Endothelial cell of umbilical vein (primary cell): ENCODE measurements at regions not wholly inside any gene's neighbourhood (a gene's known extent, or its start where the extent isn't known, plus 50 kb on each side); places are given as distances from the start of the nearest gene placed in this dataset.

Experiments
- BruUV-seq: library from RNA; stranded (reverse); fragments of 400-500 nt; replicated peaks from 2 replicates; lab custom pipeline; 2021; lab: Mats Ljungman, UMichigan
- CTCF ChIA-PET: fragments of 300-600, 350-600 bp; sonication (Branson Sonifier 250); formaldehyde crosslinking; loops from one replicate; lab custom pipeline; 2021; ENCODE audit warnings: antibody characterized with exemption, inconsistent platforms; lab: Charles Lee
- POLR2A ChIA-PET: fragments of 300-600, 350-600 bp; sonication (Branson Sonifier 250); formaldehyde crosslinking; loops from one replicate; lab custom pipeline; 2021; ENCODE audit warnings: antibody characterized with exemption, inconsistent platforms; lab: Charles Lee
- DNase-seq: peaks from one replicate; pipeline ENCODE4 v3.0.0-alpha.2; 2011; ENCODE audit warnings: low read depth, low spot score
- FAIRE-seq: peaks from 2 replicates; lab custom pipeline; 2011; peaks lifted over from hg19 to GRCh38; lab: Jason Lieb, UNC
- H2AFZ ChIP-seq: 2 replicates; pipeline ENCODE4 v1.6.0; 2012; ENCODE audit warnings: low read depth, low read length, control low read depth, inconsistent platforms
- H3K27ac ChIP-seq: 2 replicates; pipeline ENCODE4 v1.5.1; 2011; ENCODE audit warnings: low read depth, mild to moderate bottlenecking, control low read depth, low read length, moderate library complexity; ENCODE audit not compliant: insufficient read depth
- H3K27me3 ChIP-seq, 2 experiments: 2 replicates each; pipeline versions ENCODE4 v1.6.0 to v1.6.1; 2011; ENCODE audit warnings: low read length in 2 of 2, mixed read lengths in 1 of 2; ENCODE audit not compliant: control insufficient read depth in 2 of 2, insufficient read depth in 2 of 2
- H3K36me3 ChIP-seq, 2 experiments: 2 replicates in 1 of 2; 3 replicates in 1 of 2; pipeline ENCODE4 v1.5.1; 2011; ENCODE audit warnings: low read length in 2 of 2, mild to moderate bottlenecking in 1 of 2, moderate library complexity in 1 of 2; ENCODE audit not compliant: control insufficient read depth in 2 of 2, insufficient read depth in 2 of 2; ENCODE audit errors: extremely low read depth in 1 of 2
- H3K4me1 ChIP-seq: 3 replicates; pipeline ENCODE4 v1.5.1; 2011; ENCODE audit warnings: mild to moderate bottlenecking, low read length; ENCODE audit not compliant: control insufficient read depth, insufficient read depth; ENCODE audit errors: extremely low read depth
- H3K4me2 ChIP-seq: 2 replicates; pipeline ENCODE4 v1.6.1; 2011; ENCODE audit warnings: low read length, control low read depth, mixed read lengths; ENCODE audit not compliant: insufficient read depth
- H3K4me3 ChIP-seq, 3 experiments: fragments of 200-600 bp in 1 of 3; sonication (generic), shearing (Covaris generic) in 1 of 3; replicated peaks in 1 of 3; 2 replicates each; pipeline ENCODE4 v1.5.1; 2011 to 2016; ENCODE audit warnings: control low read depth in 3 of 3, low read length in 3 of 3, mild to moderate bottlenecking in 2 of 3, inconsistent platforms in 1 of 3, low read depth in 1 of 3, moderate library complexity in 1 of 3; ENCODE audit not compliant: insufficient read depth in 1 of 3
- H3K79me2 ChIP-seq: 2 replicates; pipeline ENCODE4 v1.6.0; 2012; ENCODE audit warnings: low read length, inconsistent platforms; ENCODE audit not compliant: control insufficient read depth, insufficient read depth
- H3K9ac ChIP-seq: replicated peaks from 2 replicates; pipeline ENCODE3; 2011; ENCODE audit warnings: low read length, control low read depth; ENCODE audit not compliant: insufficient read depth; ENCODE audit errors: extremely low read depth
- H3K9me1 ChIP-seq: replicated peaks from 3 replicates; pipeline ENCODE4 v1.6.0; 2011; ENCODE audit warnings: mild to moderate bottlenecking, low read length; ENCODE audit not compliant: control insufficient read depth, insufficient read depth; ENCODE audit errors: extremely low read depth
- H3K9me3 ChIP-seq: replicated peaks from 2 replicates; pipeline ENCODE4 v1.5.1; 2012; ENCODE audit warnings: low read length, inconsistent platforms; ENCODE audit not compliant: control insufficient read depth, insufficient read depth
- H4K20me1 ChIP-seq: replicated peaks from 2 replicates; pipeline ENCODE3; 2011; ENCODE audit warnings: mild to moderate bottlenecking, low read length; ENCODE audit not compliant: control insufficient read depth, insufficient read depth; ENCODE audit errors: extremely low read depth
- EZH2 ChIP-seq: IDR thresholded peaks from 2 replicates; pipeline ENCODE4 v1.6.1; 2012; ENCODE audit warnings: borderline replicate concordance, low read depth, mild to moderate bottlenecking, moderate library complexity, low read length, inconsistent platforms; ENCODE audit not compliant: severe bottlenecking
- FOS ChIP-seq: IDR thresholded peaks from 2 replicates; pipeline ENCODE4 v1.6.1; 2011; ENCODE audit warnings: mild to moderate bottlenecking, low read length, moderate library complexity, borderline replicate concordance; ENCODE audit not compliant: insufficient read depth
- GATA2 ChIP-seq: IDR thresholded peaks from 2 replicates; pipeline ENCODE4 v1.7.0; 2011; ENCODE audit warnings: low read depth, mild to moderate bottlenecking, moderate library complexity, mixed read lengths, low read length; ENCODE audit not compliant: insufficient read length, insufficient read depth
- MYC ChIP-seq: IDR thresholded peaks from one replicate; pipeline ENCODE4 v1.6.1; 2011; ENCODE audit warnings: mild to moderate bottlenecking, low read depth, low read length
- POLR2A ChIP-seq: IDR thresholded peaks from 2 replicates; pipeline ENCODE4 v1.6.1; 2012; ENCODE audit warnings: low read depth, mild to moderate bottlenecking, control low read depth, low read length
- dilution Hi-C: fragments of 300-500 bp; cut with MboI; formaldehyde crosslinking; loops from one replicate; pipeline ENCODE4 v1.15.0; 2019; ENCODE audit warnings: low sequenced_read_pairs; ENCODE audit not compliant: extremely low pct_ligation_motif_present
- intact Hi-C: fragments of 100-400 bp; cut with micrococcal nuclease; formaldehyde crosslinking; loops from one replicate; pipeline ENCODE4 v1.10.0; 2022
- TF ChIP-seq, protein P1 (sequence below), 2 donors: IDR thresholded peaks; 1 replicate in 1 of 2; 2 replicates in 1 of 2; pipeline ENCODE4 v1.5.1; 2011; ENCODE audit warnings: low read length in 2 of 2, mild to moderate bottlenecking in 2 of 2, moderate library complexity in 2 of 2, control low read depth in 1 of 2, inconsistent platforms in 1 of 2, low read depth in 1 of 2; ENCODE audit not compliant: insufficient read depth in 1 of 2; ENCODE audit errors: extremely low read depth in 1 of 2
- TF ChIP-seq, protein P2 (sequence below): IDR thresholded peaks from 2 replicates; pipeline ENCODE4 v1.6.1; 2011; ENCODE audit not compliant: insufficient read depth, insufficient read length

DNA sequence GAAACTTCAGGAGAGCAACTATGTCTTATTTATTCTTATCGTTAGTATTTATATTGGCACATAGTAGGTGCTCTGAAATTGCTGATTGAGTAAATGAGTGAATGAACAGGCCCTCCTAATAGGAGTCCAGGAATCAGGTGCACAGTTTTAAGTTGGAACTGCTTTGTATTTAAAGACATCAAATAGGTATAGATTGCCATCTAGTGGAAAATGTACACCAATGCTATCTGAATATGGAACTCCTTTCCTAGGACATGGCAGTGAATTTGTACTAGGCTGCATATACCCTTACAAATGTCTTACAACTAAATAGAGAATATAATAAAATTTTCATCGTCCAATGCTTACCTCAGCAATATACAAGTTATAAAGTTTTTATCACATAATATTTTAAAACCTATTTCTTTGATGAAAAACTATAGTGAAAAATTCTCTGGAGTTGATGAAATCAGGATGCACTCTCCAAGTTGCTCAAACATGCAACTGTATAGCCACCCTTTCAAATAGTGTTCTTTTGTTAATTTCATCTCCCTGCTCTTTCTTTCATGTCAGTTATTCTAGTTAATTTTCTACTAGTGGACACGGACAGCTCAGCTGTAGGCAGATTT is 318.9 kb upstream of the SYT4 start:
- no peak overlapping the region for H3K4me3 ChIP-seq
- H3K27ac ChIP-seq: no peak overlapping the region
- DNase-seq (peak; percentile 33), FAIRE-seq (no peak)
- no peaks in the 10 kb centered on the region for H3K9me1 ChIP-seq
- no peaks in the 10 kb centered on the region for H3K9me3 ChIP-seq
- BruUV-seq: no TSS peak
- H3K36me3 ChIP-seq: no peaks in the 10 kb centered on the region
- dilution Hi-C loops: no loop called here
- H3K27me3 ChIP-seq: no peaks in the 10 kb centered on the region
- no peak overlapping the region for H3K4me2 ChIP-seq
- H3K9ac ChIP-seq: no peak overlapping the region
- intact Hi-C loops: loop anchor here (2.0 to 10.0 kb wide), 2 partner anchors 1001 to 1543 kb away; no protein-coding TSS in a partner anchor
- no peak overlapping the region for H2AFZ ChIP-seq
- TF ChIP-seq EZH2 (no peak), POLR2A (no peak)
- TF ChIP-seq, protein P1, sequence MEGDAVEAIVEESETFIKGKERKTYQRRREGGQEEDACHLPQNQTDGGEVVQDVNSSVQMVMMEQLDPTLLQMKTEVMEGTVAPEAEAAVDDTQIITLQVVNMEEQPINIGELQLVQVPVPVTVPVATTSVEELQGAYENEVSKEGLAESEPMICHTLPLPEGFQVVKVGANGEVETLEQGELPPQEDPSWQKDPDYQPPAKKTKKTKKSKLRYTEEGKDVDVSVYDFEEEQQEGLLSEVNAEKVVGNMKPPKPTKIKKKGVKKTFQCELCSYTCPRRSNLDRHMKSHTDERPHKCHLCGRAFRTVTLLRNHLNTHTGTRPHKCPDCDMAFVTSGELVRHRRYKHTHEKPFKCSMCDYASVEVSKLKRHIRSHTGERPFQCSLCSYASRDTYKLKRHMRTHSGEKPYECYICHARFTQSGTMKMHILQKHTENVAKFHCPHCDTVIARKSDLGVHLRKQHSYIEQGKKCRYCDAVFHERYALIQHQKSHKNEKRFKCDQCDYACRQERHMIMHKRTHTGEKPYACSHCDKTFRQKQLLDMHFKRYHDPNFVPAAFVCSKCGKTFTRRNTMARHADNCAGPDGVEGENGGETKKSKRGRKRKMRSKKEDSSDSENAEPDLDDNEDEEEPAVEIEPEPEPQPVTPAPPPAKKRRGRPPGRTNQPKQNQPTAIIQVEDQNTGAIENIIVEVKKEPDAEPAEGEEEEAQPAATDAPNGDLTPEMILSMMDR (IDR thresholded peaks at IDR 0.05; ENCODE audit: extremely low read depth in 1 of 2, insufficient read depth in 1 of 2, low read depth in 1 of 2, low read length in 2 of 2): peak; percentile 15 to 35
- POLR2A ChIA-PET: no interaction called here
- CTCF ChIA-PET: interaction anchor here (0.6 to 6.7 kb wide), 9 partner anchors 9 to 1568 kb away, joined by 3 to 44 read pairs (median 5); no protein-coding TSS in a partner anchor
- no peaks in the 10 kb centered on the region for H4K20me1 ChIP-seq
- H3K79me2 ChIP-seq: no peaks in the 10 kb centered on the region
- H3K4me1 ChIP-seq: no peaks in the 10 kb centered on the region

DNA sequence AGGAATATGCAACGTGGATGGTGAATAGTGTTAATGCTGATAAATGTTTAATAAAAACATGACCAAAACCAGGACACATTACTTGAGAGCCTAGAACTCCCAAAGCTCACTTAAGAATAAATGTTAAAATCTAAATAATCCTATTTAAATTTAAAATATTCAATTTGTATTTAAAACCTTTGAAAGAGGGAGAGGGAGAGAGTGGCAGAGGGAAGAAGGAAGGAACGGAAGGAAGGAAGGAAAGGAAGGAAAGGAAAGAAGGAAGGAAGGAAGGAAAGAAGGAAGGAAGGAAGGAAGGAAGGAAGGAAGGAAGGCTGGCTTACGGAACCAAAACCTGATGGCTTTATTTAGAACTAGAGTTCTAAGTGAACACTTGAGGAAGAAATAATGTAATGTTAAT is 324.1 kb upstream of the SYT4 start:
- Histone ChIP-seq H3K27me3 (no peaks in the 10 kb centered on the region), H3K79me2 (no peaks in the 10 kb centered on the region), H2AFZ (no peak overlapping the region), H3K36me3 (no peaks in the 10 kb centered on the region), H3K4me2 (no peak overlapping the region), H3K9me1 (no peaks in the 10 kb centered on the region), H4K20me1 (no peaks in the 10 kb centered on the region), H3K4me3 (no peak overlapping the region), H3K27ac (no peak overlapping the region), H3K9me3 (no peaks in the 10 kb centered on the region), H3K9ac (no peak overlapping the region), H3K4me1 (no peaks in the 10 kb centered on the region)
- ChIA-PET CTCF (no interaction called here), POLR2A (no interaction called here)
- TF ChIP-seq GATA2 (no peak), MYC (no peak), EZH2 (no peak), FOS (no peak)
- TF ChIP-seq, protein P2, sequence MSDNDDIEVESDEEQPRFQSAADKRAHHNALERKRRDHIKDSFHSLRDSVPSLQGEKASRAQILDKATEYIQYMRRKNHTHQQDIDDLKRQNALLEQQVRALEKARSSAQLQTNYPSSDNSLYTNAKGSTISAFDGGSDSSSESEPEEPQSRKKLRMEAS: no peak
- TF ChIP-seq, protein P1 (IDR thresholded peaks at IDR 0.05; ENCODE audit: extremely low read depth in 1 of 2, insufficient read depth in 1 of 2, low read depth in 1 of 2, low read length in 2 of 2): no peak
- no peak for DNase-seq
- no peak for FAIRE-seq
- dilution Hi-C loops: no loop called here
- intact Hi-C loops: no loop called here
- no TSS peak for BruUV-seq
